SIG-M5 treated with dmso at 0.1 percent for 504 hours (cell line): ENCODE measurements at regions not wholly inside any gene's neighbourhood (a gene's known extent, or its start where the extent isn't known, plus 50 kb on each side); places are given as distances from the start of the nearest gene placed in this dataset.

Experiments used
- DNase-seq: peaks from one replicate; lab custom pipeline; 2025; ENCODE audit not compliant: unreplicated experiment; lab: John Stamatoyannopoulos, UW

GRCh38 chr5:128591598-128592455, 53.8 kb upstream of the FBN2 start:
- DNase-seq, result no peak

- DNase-seq, result no peak
Observed at GRCh38 chr5:128596071-128596470, 58.0 kb upstream of the FBN2 start.

- no peak for DNase-seq
Observed at GRCh38 chr5:128597156-128597555, 59.1 kb upstream of the FBN2 start.

- DNase-seq, result no peak
Observed at GRCh38 chr5:128613128-128613527, 75.1 kb upstream of the FBN2 start.

- DNase-seq, result no peak
Observed at GRCh38 chr5:128613766-128614165, 75.7 kb upstream of the FBN2 start.

GRCh38 chr5:128615578-128615977, 77.5 kb upstream of the FBN2 start:
- no peak for DNase-seq

GRCh38 chr5:128626536-128627090, 88.6 kb upstream of the FBN2 start:
- no peak for DNase-seq

- no peak for DNase-seq
Observed at GRCh38 chr5:128627939-128628338, 89.9 kb upstream of the FBN2 start.

GRCh38 chr5:128629157-128629556, 91.1 kb upstream of the FBN2 start:
- no peak for DNase-seq

- DNase-seq, result no peak
Observed at GRCh38 chr5:128630121-128630520, 92.1 kb upstream of the FBN2 start.

- DNase-seq, result no peak
Observed at GRCh38 chr5:128631771-128632170, 93.7 kb upstream of the FBN2 start.

- DNase-seq, result no peak
Observed at GRCh38 chr5:128632264-128632663, 94.2 kb upstream of the FBN2 start.

GRCh38 chr5:128633901-128634300, 95.9 kb upstream of the FBN2 start:
- no peak for DNase-seq

GRCh38 chr5:128635379-128635778, 97.3 kb upstream of the FBN2 start:
- DNase-seq, result no peak

- no peak for DNase-seq
Observed at GRCh38 chr5:128636361-128636760, 98.3 kb upstream of the FBN2 start.

- no peak for DNase-seq
Observed at GRCh38 chr5:128637031-128637430, 99.0 kb upstream of the FBN2 start.

- DNase-seq, result no peak
Observed at GRCh38 chr5:128641861-128642260, 103.8 kb upstream of the FBN2 start.

GRCh38 chr5:128644863-128645262, 106.8 kb upstream of the FBN2 start:
- no peak for DNase-seq

- no peak for DNase-seq
Observed at GRCh38 chr5:128645581-128645980, 107.5 kb upstream of the FBN2 start.

GRCh38 chr5:128646176-128646575, 108.1 kb upstream of the FBN2 start:
- no peak for DNase-seq

GRCh38 chr5:128649192-128649591, 111.1 kb upstream of the FBN2 start:
- DNase-seq, result no peak

- DNase-seq, result no peak
Observed at GRCh38 chr5:128662997-128663396, 125.0 kb upstream of the FBN2 start.
